Uterus (tissue), 3 donors: ENCODE measurements at regions not wholly inside any gene's neighbourhood (a gene's known extent, or its start where the extent isn't known, plus 50 kb on each side); places are given as distances from the start of the nearest gene placed in this dataset.

Source experiments
- DNase-seq, 2 donors: peaks; one replicate each; pipeline ENCODE4 v3.0.0-alpha.2; 2019 to 2020
- H3K27ac ChIP-seq, 2 donors: fragments of 200-600 bp; sonication (generic); 1 replicate in 1 of 2; 2 replicates in 1 of 2; pipeline ENCODE4 v1.5.1; 2016 to 2018
- H3K27me3 ChIP-seq, 2 donors: fragments of 200-600 bp; sonication (generic); one replicate each; pipeline ENCODE4 v1.5.1; 2018 to 2019; ENCODE audit warnings: control low read depth in 1 of 2
- H3K36me3 ChIP-seq, 2 donors: fragments of 200-600 bp; sonication (generic); one replicate each; pipeline ENCODE4 v1.5.1; 2019; ENCODE audit warnings: control low read depth in 1 of 2
- H3K4me1 ChIP-seq, 2 donors: fragments of 200-600 bp; sonication (generic); one replicate each; pipeline ENCODE4 v1.5.1; 2018 to 2019; ENCODE audit warnings: control low read depth in 1 of 2
- H3K4me3 ChIP-seq, 2 donors: fragments of 200-600 bp; sonication (generic); 1 replicate in 1 of 2; 2 replicates in 1 of 2; pipeline ENCODE4 v1.5.1; 2018 to 2019; ENCODE audit warnings: mild to moderate bottlenecking in 1 of 2
- H3K9me3 ChIP-seq, 2 donors: fragments of 200-600 bp; sonication (generic); one replicate each; pipeline ENCODE4 v1.5.1; 2019; ENCODE audit warnings: control low read depth in 1 of 2
- POLR2A ChIP-seq, 2 donors: fragments of 450-650 bp; IDR thresholded peaks; one replicate each; pipeline ENCODE4 v1.6.1; 2016; ENCODE audit warnings: antibody characterized with exemption in 2 of 2, mild to moderate bottlenecking in 1 of 2, moderate library complexity in 1 of 2
- intact Hi-C: fragments of 100-400 bp; cut with DNase I; formaldehyde crosslinking; loops from one replicate; pipeline ENCODE4 v1.15.1; 2023; ENCODE audit warnings: low total_unique reads
- TF ChIP-seq, protein P1 (sequence below), 4 experiments: fragments of 200-600 bp in 2 of 4; fragments of 450-650 bp in 2 of 4; sonication (generic) in 2 of 4; IDR thresholded peaks; one replicate each; pipeline ENCODE4 v1.5.1; 2016 to 2019; ENCODE audit warnings: antibody characterized with exemption in 4 of 4, mild to moderate bottlenecking in 2 of 4, moderate library complexity in 1 of 4
- donor health status: DM: yes; HTN: yes; CAD: no.

DNA sequence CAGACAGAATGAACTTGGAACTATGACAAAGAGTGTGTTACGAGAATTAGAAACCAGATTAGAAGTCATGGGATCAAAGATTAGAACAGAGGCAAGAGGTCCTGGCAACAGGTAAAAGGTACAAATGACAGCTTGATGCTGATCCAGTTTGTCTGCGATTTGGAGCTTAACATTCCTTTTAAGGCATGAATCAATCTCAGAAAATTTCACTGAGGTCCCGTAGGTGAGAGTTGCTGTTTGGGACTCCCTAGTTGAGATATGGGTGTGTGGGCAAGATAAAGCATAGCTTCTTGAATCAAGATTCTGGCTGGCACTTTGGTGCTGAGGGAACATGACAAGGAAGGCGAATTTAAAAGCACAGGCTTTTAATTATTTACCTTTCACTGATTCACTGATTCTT lies 62.6 kb upstream of the ACSL4 start:
- no peak for DNase-seq
- TF ChIP-seq, protein P1, sequence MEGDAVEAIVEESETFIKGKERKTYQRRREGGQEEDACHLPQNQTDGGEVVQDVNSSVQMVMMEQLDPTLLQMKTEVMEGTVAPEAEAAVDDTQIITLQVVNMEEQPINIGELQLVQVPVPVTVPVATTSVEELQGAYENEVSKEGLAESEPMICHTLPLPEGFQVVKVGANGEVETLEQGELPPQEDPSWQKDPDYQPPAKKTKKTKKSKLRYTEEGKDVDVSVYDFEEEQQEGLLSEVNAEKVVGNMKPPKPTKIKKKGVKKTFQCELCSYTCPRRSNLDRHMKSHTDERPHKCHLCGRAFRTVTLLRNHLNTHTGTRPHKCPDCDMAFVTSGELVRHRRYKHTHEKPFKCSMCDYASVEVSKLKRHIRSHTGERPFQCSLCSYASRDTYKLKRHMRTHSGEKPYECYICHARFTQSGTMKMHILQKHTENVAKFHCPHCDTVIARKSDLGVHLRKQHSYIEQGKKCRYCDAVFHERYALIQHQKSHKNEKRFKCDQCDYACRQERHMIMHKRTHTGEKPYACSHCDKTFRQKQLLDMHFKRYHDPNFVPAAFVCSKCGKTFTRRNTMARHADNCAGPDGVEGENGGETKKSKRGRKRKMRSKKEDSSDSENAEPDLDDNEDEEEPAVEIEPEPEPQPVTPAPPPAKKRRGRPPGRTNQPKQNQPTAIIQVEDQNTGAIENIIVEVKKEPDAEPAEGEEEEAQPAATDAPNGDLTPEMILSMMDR (IDR thresholded peaks at IDR 0.05) = no peak
- no peak for TF ChIP-seq POLR2A (IDR thresholded peaks at IDR 0.05)
- no peak overlapping the region for H3K4me3 ChIP-seq
- H3K4me1 ChIP-seq = no peaks in the 10 kb centered on the region
- no peaks in the 10 kb centered on the region for H3K36me3 ChIP-seq
- intact Hi-C loops = no loop called here
- no peaks in the 10 kb centered on the region for H3K9me3 ChIP-seq
- H3K27ac ChIP-seq = no peak overlapping the region
- H3K27me3 ChIP-seq = peaks cover 0 to 4% of the 10 kb centered on the region in 2 donors

DNA sequence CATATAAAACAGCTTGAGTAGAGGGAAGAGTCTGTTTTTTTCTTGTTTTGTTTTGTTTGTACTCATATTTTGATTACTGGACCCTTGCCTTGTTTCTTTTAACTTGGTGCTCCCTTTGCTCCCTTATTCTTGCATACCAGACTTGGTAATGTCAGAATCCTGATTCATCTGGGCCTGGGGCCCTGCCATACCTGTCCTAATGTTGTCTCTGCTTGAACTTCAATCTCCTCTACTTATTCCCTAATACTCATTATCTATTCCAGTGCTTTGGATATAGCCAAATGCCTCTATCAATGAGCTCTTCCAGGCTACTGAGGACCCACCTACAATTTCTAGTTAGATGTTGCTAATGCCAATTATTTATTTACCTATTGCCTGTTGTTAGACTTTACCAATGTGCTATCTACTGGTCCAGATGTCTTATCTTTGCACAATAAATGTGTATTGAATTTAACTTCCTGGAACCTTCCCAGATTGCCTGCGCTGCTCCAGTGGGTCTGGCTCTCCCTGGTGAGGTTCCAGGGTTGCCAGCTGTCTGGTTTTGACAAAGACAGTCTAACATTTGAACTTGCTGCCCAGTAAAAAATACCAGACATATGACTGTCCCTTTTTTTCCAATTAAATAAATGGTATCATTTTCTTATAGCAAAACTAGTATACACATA lies 64.4 kb upstream of the ACSL4 start:
- DNase-seq = no peak
- peaks cover 0 to 4% of the 10 kb centered on the region in 2 donors for H3K27me3 ChIP-seq
- TF ChIP-seq POLR2A (IDR thresholded peaks at IDR 0.05) = no peak
- TF ChIP-seq, protein P1 (IDR thresholded peaks at IDR 0.05) = no peak
- H3K4me1 ChIP-seq = no peaks in the 10 kb centered on the region
- intact Hi-C loops = no loop called here
- no peak overlapping the region for H3K4me3 ChIP-seq
- no peak overlapping the region for H3K27ac ChIP-seq
- H3K9me3 ChIP-seq = no peaks in the 10 kb centered on the region
- no peaks in the 10 kb centered on the region for H3K36me3 ChIP-seq

DNA sequence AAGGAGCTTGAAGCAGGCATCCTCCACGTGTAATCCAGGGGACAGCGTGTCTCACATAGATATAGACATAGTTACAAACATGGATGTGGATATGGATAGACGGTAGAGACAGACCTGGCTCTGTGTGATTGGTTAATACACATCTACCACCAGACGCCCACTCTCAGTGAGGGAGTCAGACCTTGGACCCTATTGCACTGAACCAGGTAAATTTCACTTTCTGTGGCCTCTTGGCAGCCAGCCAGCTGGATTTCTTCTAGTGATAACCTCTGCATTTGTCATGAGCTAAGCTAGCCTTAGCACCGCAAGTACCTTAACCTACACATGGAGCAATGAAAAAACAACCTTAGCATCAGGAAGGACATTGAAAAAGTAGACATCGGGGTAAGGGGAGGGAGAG lies 79.2 kb upstream of the ACSL4 start:
- Histone ChIP-seq H3K36me3 (no peaks in the 10 kb centered on the region), H3K4me1 (no peaks in the 10 kb centered on the region), H3K27ac (no peak overlapping the region), H3K9me3 (no peaks in the 10 kb centered on the region), H3K27me3 (no peaks in the 10 kb centered on the region), H3K4me3 (no peak overlapping the region)
- intact Hi-C loops = no loop called here
- DNase-seq = no peak
- no peak for TF ChIP-seq POLR2A (IDR thresholded peaks at IDR 0.05)
- TF ChIP-seq, protein P1 (IDR thresholded peaks at IDR 0.05) = no peak

DNA sequence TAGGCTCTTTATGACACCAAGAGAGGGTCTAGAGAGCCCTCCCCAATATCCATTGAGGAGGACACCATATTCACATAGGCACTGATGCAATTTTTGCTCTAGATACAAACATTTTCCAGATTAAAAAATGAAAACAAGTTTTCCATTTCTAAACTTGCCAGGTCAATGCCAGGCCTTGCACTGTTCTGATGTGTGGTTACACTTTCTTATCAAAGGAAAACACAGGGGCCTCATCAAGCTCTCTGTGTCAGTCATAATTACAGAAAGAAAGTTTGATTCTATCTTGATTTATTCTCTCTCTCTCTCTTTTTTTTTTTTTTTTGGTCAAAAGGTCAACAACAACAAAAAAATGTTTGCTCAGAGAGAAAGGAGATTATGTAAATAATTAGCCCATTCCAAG lies 80.2 kb upstream of the ACSL4 start:
- intact Hi-C loops = no loop called here
- H3K27ac ChIP-seq = no peak overlapping the region
- no peak for TF ChIP-seq POLR2A (IDR thresholded peaks at IDR 0.05)
- TF ChIP-seq, protein P1 (IDR thresholded peaks at IDR 0.05) = no peak
- H3K4me3 ChIP-seq = no peak overlapping the region
- H3K9me3 ChIP-seq = no peaks in the 10 kb centered on the region
- no peak for DNase-seq
- no peaks in the 10 kb centered on the region for H3K4me1 ChIP-seq
- no peaks in the 10 kb centered on the region for H3K27me3 ChIP-seq
- H3K36me3 ChIP-seq = no peaks in the 10 kb centered on the region

DNA sequence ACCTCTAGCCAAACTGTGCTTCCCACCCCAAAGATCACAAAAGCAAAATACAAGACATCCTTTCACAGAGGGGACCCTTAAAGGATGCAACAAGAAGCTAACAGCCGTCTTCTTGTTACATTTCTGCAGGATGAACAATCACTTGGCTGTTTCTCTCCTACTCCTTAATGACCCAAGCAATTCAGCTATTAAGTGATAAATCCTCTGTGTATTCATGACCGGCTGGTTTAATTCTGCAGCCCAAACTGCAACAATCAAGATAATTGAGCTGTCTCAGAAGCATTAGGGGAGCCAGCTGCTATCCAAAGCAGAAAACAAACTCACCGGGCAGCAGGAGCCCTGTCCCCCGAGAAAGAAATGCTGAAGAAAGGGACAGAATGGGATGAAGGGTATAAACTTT lies 85.9 kb upstream of the ACSL4 start:
- no peaks in the 10 kb centered on the region for H3K36me3 ChIP-seq

More for the DNA sequence above, 85.9 kb upstream of the ACSL4 start:
- TF ChIP-seq, protein P1 (IDR thresholded peaks at IDR 0.05) = no peak
- no peak for TF ChIP-seq POLR2A (IDR thresholded peaks at IDR 0.05)
- no peaks in the 10 kb centered on the region for H3K4me1 ChIP-seq
- no peaks in the 10 kb centered on the region for H3K27me3 ChIP-seq
- no peaks in the 10 kb centered on the region for H3K9me3 ChIP-seq
- no peak overlapping the region for H3K4me3 ChIP-seq
- intact Hi-C loops = no loop called here
- no peak for DNase-seq
- H3K27ac ChIP-seq = no peak overlapping the region
